ENCODE measurements at regions not wholly inside any gene's neighbourhood (a gene's known extent, or its start where the extent isn't known, plus 50 kb on each side); places are given as distances from the start of the nearest gene placed in this dataset.

- no peaks in the 10 kb centered on the region for H3K27me3 ChIP-seq
- no peak for TF ChIP-seq CTCF (IDR thresholded peaks at IDR 0.05; ENCODE audit: low read depth, low read length)
- no peaks in the 10 kb centered on the region for H3K9me3 ChIP-seq (ENCODE audit: low read depth)
- peak overlapping the region; percentile 52 for H3K27ac ChIP-seq
- H3K36me3 ChIP-seq = no peaks in the 10 kb centered on the region
- peaks cover 19% of the 10 kb centered on the region for H3K4me1 ChIP-seq (ENCODE audit: low read depth)
- no peak overlapping the region for H3K4me3 ChIP-seq
- DNase-seq (ENCODE audit: low read depth in 1 of 2, low spot score in 1 of 2) = no peak
These were observed 136.6 kb upstream of the SPRY1 start for GRCh38 chr4:123259676-123260646.

- H3K36me3 ChIP-seq = no peaks in the 10 kb centered on the region
- H3K27me3 ChIP-seq = no peaks in the 10 kb centered on the region
- no peak overlapping the region for H3K4me3 ChIP-seq
- H3K27ac ChIP-seq = peak overlapping the region; percentile 52
- peaks cover 19% of the 10 kb centered on the region for H3K4me1 ChIP-seq (ENCODE audit: low read depth)
- TF ChIP-seq CTCF (IDR thresholded peaks at IDR 0.05; ENCODE audit: low read depth, low read length) = no peak
- no peaks in the 10 kb centered on the region for H3K9me3 ChIP-seq (ENCODE audit: low read depth)
- DNase-seq (ENCODE audit: low read depth in 1 of 2, low spot score in 1 of 2) = peak in 1 of 2 donors; percentile 14
These were observed 135.9 kb upstream of the SPRY1 start for GRCh38 chr4:123260653-123261052.

- TF ChIP-seq CTCF (IDR thresholded peaks at IDR 0.05; ENCODE audit: low read depth, low read length) = no peak
- H3K36me3 ChIP-seq = no peaks in the 10 kb centered on the region
- no peak for DNase-seq (ENCODE audit: low read depth in 1 of 2, low spot score in 1 of 2)
- no peaks in the 10 kb centered on the region for H3K9me3 ChIP-seq (ENCODE audit: low read depth)
- no peak overlapping the region for H3K27ac ChIP-seq
- no peaks in the 10 kb centered on the region for H3K27me3 ChIP-seq
- no peak overlapping the region for H3K4me3 ChIP-seq
- peaks cover 19% of the 10 kb centered on the region for H3K4me1 ChIP-seq (ENCODE audit: low read depth)
These were observed 134.5 kb upstream of the SPRY1 start for GRCh38 chr4:123262080-123262479.

- H3K27ac ChIP-seq = no peak overlapping the region
- peaks cover 5% of the 10 kb centered on the region for H3K4me1 ChIP-seq (ENCODE audit: low read depth)
- H3K36me3 ChIP-seq = no peaks in the 10 kb centered on the region
- H3K9me3 ChIP-seq (ENCODE audit: low read depth) = no peaks in the 10 kb centered on the region
- DNase-seq (ENCODE audit: low read depth in 1 of 2, low spot score in 1 of 2) = no peak
- no peaks in the 10 kb centered on the region for H3K27me3 ChIP-seq
- H3K4me3 ChIP-seq = no peak overlapping the region
- no peak for TF ChIP-seq CTCF (IDR thresholded peaks at IDR 0.05; ENCODE audit: low read depth, low read length)
These were observed 131.2 kb upstream of the SPRY1 start for GRCh38 chr4:123265443-123265842.

GRCh38 chr4:123266221-123266620 lies 130.4 kb upstream of the SPRY1 start:
- Histone ChIP-seq H3K4me3 (no peak overlapping the region), H3K9me3 (ENCODE audit: low read depth) (no peaks in the 10 kb centered on the region), H3K4me1 (ENCODE audit: low read depth) (no peaks in the 10 kb centered on the region), H3K27ac (no peak overlapping the region), H3K27me3 (no peaks in the 10 kb centered on the region), H3K36me3 (no peaks in the 10 kb centered on the region)
- no peak for DNase-seq (ENCODE audit: low read depth in 1 of 2, low spot score in 1 of 2)
- TF ChIP-seq CTCF (IDR thresholded peaks at IDR 0.05; ENCODE audit: low read depth, low read length) = no peak

All from cardiac muscle cell (in vitro differentiated cells and primary cell).